Heart right ventricle (tissue), 16 donors: ENCODE measurements at regions not wholly inside any gene's neighbourhood (a gene's known extent, or its start where the extent isn't known, plus 50 kb on each side); places are given as distances from the start of the nearest gene placed in this dataset.
"Not testable (repeated sequence)": the region's sequence is repeated elsewhere in the genome, so short reads cannot be mapped to it uniquely, and the experiment has no call there.

Source experiments
- ATAC-seq, 8 donors: fragments of 200-7000 bp; cut with Tn5 transposase; one replicate each; pipeline ENCODE4 v1.9.1; 2020; ENCODE audit warnings: mild to moderate bottlenecking in 8 of 8, moderate library complexity in 8 of 8, moderate number of reproducible peaks in 1 of 8
- DNase-seq, 2 donors: peaks; one replicate each; pipeline ENCODE4 v3.0.0-alpha.2; 2020
- H3K27ac ChIP-seq, 10 donors: fragments of 200-600 bp; sonication (generic) in 2 of 10; one replicate each; pipeline versions ENCODE4 v1.5.0 to v1.8.0; 2020 to 2022; ENCODE audit warnings: mild to moderate bottlenecking in 3 of 10
- H3K27me3 ChIP-seq, 7 donors: fragments of 200-600 bp; one replicate each; pipeline ENCODE4 v1.8.0; 2021 to 2022; ENCODE audit warnings: mild to moderate bottlenecking in 2 of 7
- H3K36me3 ChIP-seq, 9 donors: fragments of 200-600 bp; sonication (generic) in 1 of 9; one replicate each; pipeline versions ENCODE4 v1.5.0 to v1.8.0; 2020 to 2022; ENCODE audit warnings: mild to moderate bottlenecking in 2 of 9
- H3K4me1 ChIP-seq, 9 donors: fragments of 200-600 bp; sonication (generic) in 1 of 9; one replicate each; pipeline versions ENCODE4 v1.5.0 to v1.8.0; 2020 to 2022; ENCODE audit warnings: mild to moderate bottlenecking in 4 of 9
- H3K4me3 ChIP-seq, 10 donors: fragments of 200-600 bp; sonication (generic) in 2 of 10; one replicate each; pipeline versions ENCODE4 v1.5.0 to v1.8.0; 2020 to 2022; ENCODE audit warnings: mild to moderate bottlenecking in 7 of 10, moderate library complexity in 2 of 10
- H3K9me3 ChIP-seq, 11 donors: fragments of 200-600 bp in 10 of 11; sonication (generic) in 2 of 11; one replicate each; pipeline versions ENCODE4 v1.5.0 to v1.8.0; 2013 to 2022; ENCODE audit warnings: mild to moderate bottlenecking in 2 of 11, control low read depth in 1 of 11, moderate library complexity in 1 of 11
- CTCF ChIP-seq, 9 donors: fragments of 200-600 bp; sonication (generic) in 2 of 9; IDR thresholded peaks; one replicate each; pipeline versions ENCODE4 v1.5.0 to v1.8.0; 2021 to 2022; ENCODE audit warnings: antibody characterized with exemption in 9 of 9, mild to moderate bottlenecking in 5 of 9, moderate library complexity in 1 of 9
- WGBS, 2 donors: extraction: QIAGEN DNeasy Blood & Tissue Kit; methylation state at CpG; one replicate each; pipeline ENCODE4 v1.1.7; 2013; ENCODE audit warnings: inconsistent platforms in 1 of 2; 5-methylcytosine and 5-hydroxymethylcytosine counted together
- intact Hi-C, 10 donors: fragments of 100-400 bp; cut with DNase I; formaldehyde crosslinking; loops; one replicate each; pipeline versions ENCODE4 v1.11.1 to v1.14.2; 2022
- donor health status: Arrhythmogenic right ventricular cardiomyopathy.
- donor health status: ischemic (EF 13 %, LVEDD 7.1; RV severe dilation, severe dysfunction).
- donor health status: healthy with polysubstance abuse.
- donor health status: DM: no; HTN: yes; CAD: no.
- donor health status: DM: no; HTN: no; CAD: no.
- donor health status: ischemic (EF 25% LVEDD 6.9; RV normal size, moderate dysfunction).
- donor health status: ischemic (EF 25% LVEDD 5.7; RV mildly dilated, moderate dysfunction).
- donor health status: healthy.
- donor health status: DM: yes; HTN: yes; CAD: no.
- donor health status: Ischemic cardiomyopathy.
- donor health status: ischemic (EF 35%, LVEDD 5.7; RV mildly dilated, moderate dysfunction).
- donor health status: nonischemic (EF 11% LVEDD 7.7; RV severe dilation, severe dysfunction).
- donor health status: DM: yes; HTN: yes; CAD: no.
- donor health status: PGD.
- donor health status: ischemic (EF 29% LVEDD 5.4; RV normal size, mild dysfunction).
- donor health status: nonischemic (EF 23%, LVEDD 6.1; RV moderate dilation, normal function).

GRCh38 chr17:72191921-72192799 is 71.3 kb downstream of the SOX9 start:
- no peak overlapping the region for H3K4me3 ChIP-seq
- H3K36me3 ChIP-seq, result no peaks in the 10 kb centered on the region
- intact Hi-C loops, result loop anchor here in 3 of 10 donors (5.0 to 10.0 kb wide), 3 partner anchors 70 to 323 kb away; partner anchors contain the start of gene SOX9 (in 2 of the 3)
- peaks cover 0 to 13% (median 0%) of the 10 kb centered on the region in 11 donors for H3K9me3 ChIP-seq
- H3K27me3 ChIP-seq, result peaks cover 0 to 6% (median 0%) of the 10 kb centered on the region in 7 donors
- ATAC-seq (peak; percentile 75 to 88 (median 82)), DNase-seq (peak; percentile 32 to 37)
- 28 to 31% methylated on average over 11 of the region's 11 CpGs for WGBS, 2 donors
- peak overlapping the region in 9 of 10 donors; percentile 40 to 72 (median 53) for H3K27ac ChIP-seq
- TF ChIP-seq CTCF (IDR thresholded peaks at IDR 0.05), result no peak
- peaks cover 0 to 30% (median 0%) of the 10 kb centered on the region in 9 donors for H3K4me1 ChIP-seq

GRCh38 chr17:72192800-72193192 is 72.0 kb downstream of the SOX9 start:
- H3K4me1 ChIP-seq, result peaks cover 0 to 24% (median 0%) of the 10 kb centered on the region in 9 donors
- intact Hi-C loops, result loop anchor here in 3 of 10 donors (5.0 to 10.0 kb wide), 3 partner anchors 70 to 322 kb away; partner anchors contain the start of gene SOX9 (in 2 of the 3)
- H3K27ac ChIP-seq, result peak overlapping the region in 8 of 10 donors; percentile 7 to 66 (median 32)
- H3K27me3 ChIP-seq, result no peaks in the 10 kb centered on the region
- ATAC-seq (peak; percentile 16 to 58 (median 38)), DNase-seq (no peak)
- no peak overlapping the region for H3K4me3 ChIP-seq
- TF ChIP-seq CTCF (IDR thresholded peaks at IDR 0.05), result no peak
- no peaks in the 10 kb centered on the region for H3K36me3 ChIP-seq
- WGBS, 2 donors, result 68 to 78% methylated on average over 4 of the region's 4 CpGs
- peaks cover 0 to 16% (median 0%) of the 10 kb centered on the region in 11 donors for H3K9me3 ChIP-seq

- H3K9me3 ChIP-seq, result peaks cover 0 to 16% (median 0%) of the 10 kb centered on the region in 11 donors
- H3K27ac ChIP-seq, result peak overlapping the region in 9 of 10 donors; percentile 7 to 66 (median 30)
- no peak overlapping the region for H3K4me3 ChIP-seq
- H3K27me3 ChIP-seq, result no peaks in the 10 kb centered on the region
- ATAC-seq (peak; percentile 13 to 68 (median 16)), DNase-seq (peak in 1 of 2 donors; percentile 58)
- no peak for TF ChIP-seq CTCF (IDR thresholded peaks at IDR 0.05)
- intact Hi-C loops, result loop anchor here in 3 of 10 donors (5.0 to 10.0 kb wide), 3 partner anchors 71 to 321 kb away; partner anchors contain the start of gene SOX9 (in 2 of the 3)
- 79 to 84% methylated on average over 10 of the region's 10 CpGs for WGBS, 2 donors
- H3K36me3 ChIP-seq, result no peaks in the 10 kb centered on the region
- peaks cover 0 to 17% (median 0%) of the 10 kb centered on the region in 9 donors for H3K4me1 ChIP-seq
Observed at GRCh38 chr17:72193391-72194106, 72.7 kb downstream of the SOX9 start.

GRCh38 chr17:72194107-72194440 is 73.3 kb downstream of the SOX9 start:
- H3K27ac ChIP-seq, H3K27me3 ChIP-seq, H3K4me3 ChIP-seq, DNase-seq, H3K36me3 ChIP-seq, ATAC-seq: not testable (repeated sequence)
- WGBS, 2 donors, result 95 to 96% methylated on average over 10 of the region's 10 CpGs
- intact Hi-C loops, result loop anchor here in 3 of 10 donors (5.0 to 10.0 kb wide), 3 partner anchors 72 to 321 kb away; partner anchors contain the start of gene SOX9 (in 2 of the 3)
- Histone ChIP-seq H3K4me1 (peaks cover 0 to 15% (median 0%) of the 10 kb centered on the region in 9 donors), H3K9me3 (peaks cover 0 to 16% (median 0%) of the 10 kb centered on the region in 11 donors)
